PC-9 (cell line): ENCODE measurements at regions not wholly inside any gene's neighbourhood (a gene's known extent, or its start where the extent isn't known, plus 50 kb on each side); places are given as distances from the start of the nearest gene placed in this dataset.
"Not testable (repeated sequence)": the region's sequence is repeated elsewhere in the genome, so short reads cannot be mapped to it uniquely, and the experiment has no call there.

Experiments used
- CTCF ChIP-seq: fragments of 200-600 bp; sonication (generic); conservative IDR thresholded peaks from 2 replicates; pipeline ENCODE4 v1.6.1; 2017; ENCODE audit warnings: mixed run types, antibody characterized with exemption, mild to moderate bottlenecking, moderate library complexity
- EZH2 ChIP-seq: fragments of 200-600 bp; sonication (generic); IDR thresholded peaks from 2 replicates; pipeline ENCODE4 v1.8.0; 2017; ENCODE audit warnings: antibody characterized with exemption, low read depth

GRCh38 chr1:149708192-149708853, 74.2 kb upstream of the FCGR1A start:
- not testable (repeated sequence) for TF ChIP-seq CTCF, EZH2
